Endodermal cell (in vitro differentiated cells): ENCODE measurements at regions not wholly inside any gene's neighbourhood (a gene's known extent, or its start where the extent isn't known, plus 50 kb on each side); places are given as distances from the start of the nearest gene placed in this dataset.

Experiments used
- DNase-seq: peaks from one replicate; pipeline ENCODE4 v3.0.0-alpha.2; 2017
- H3K27ac ChIP-seq: 2 replicates; pipeline ENCODE4 v1.5.1; 2013; ENCODE audit warnings: mild to moderate bottlenecking, low read depth, low read length, moderate library complexity
- H3K27me3 ChIP-seq: 2 replicates; pipeline ENCODE4 v1.6.1; 2013; ENCODE audit warnings: mild to moderate bottlenecking, low read length, moderate library complexity; ENCODE audit not compliant: insufficient read depth, control insufficient read depth, poor library complexity, severe bottlenecking
- H3K36me3 ChIP-seq: 2 replicates; pipeline ENCODE4 v1.7.0; 2013; ENCODE audit warnings: mild to moderate bottlenecking, low read length, moderate library complexity; ENCODE audit not compliant: control insufficient read depth, insufficient read depth
- H3K4me1 ChIP-seq: one replicate; pipeline ENCODE4 v1.7.0; 2013; ENCODE audit warnings: low read length; ENCODE audit not compliant: control insufficient read depth, insufficient read depth
- H3K4me3 ChIP-seq: 2 replicates; pipeline ENCODE4 v1.5.1; 2013; ENCODE audit warnings: mild to moderate bottlenecking, low read length, moderate library complexity
- H3K9ac ChIP-seq: 2 replicates; pipeline ENCODE4 v1.6.1; 2013; ENCODE audit warnings: mild to moderate bottlenecking, low read length, moderate library complexity; ENCODE audit not compliant: poor library complexity, severe bottlenecking; ENCODE audit errors: extremely low read depth
- H3K9me3 ChIP-seq: 2 replicates; pipeline ENCODE4 v1.6.1; 2013; ENCODE audit warnings: mild to moderate bottlenecking, low read length, moderate library complexity; ENCODE audit not compliant: control insufficient read depth
- H3K27ac Mint-ChIP-seq: 2 replicates; pipeline ENCODE4 v1.8.0; 2020; ENCODE audit warnings: mixed read lengths
- H3K27me3 Mint-ChIP-seq: 2 replicates; pipeline ENCODE4 v1.8.0; 2021; ENCODE audit warnings: mild to moderate bottlenecking, mixed read lengths; ENCODE audit not compliant: insufficient read depth
- H3K36me3 Mint-ChIP-seq: 2 replicates; pipeline ENCODE4 v1.8.0; 2020; ENCODE audit warnings: low read depth, mixed read lengths
- H3K4me1 Mint-ChIP-seq: 2 replicates; pipeline ENCODE4 v1.8.0; 2020; ENCODE audit warnings: mixed read lengths
- H3K4me3 Mint-ChIP-seq: 2 replicates; pipeline ENCODE4 v1.8.0; 2020; ENCODE audit warnings: mild to moderate bottlenecking, moderate library complexity, mixed read lengths
- H3K9me3 Mint-ChIP-seq: 2 replicates; pipeline ENCODE4 v1.8.0; 2020; ENCODE audit warnings: mild to moderate bottlenecking, mixed read lengths
- WGBS, 2 experiments: methylation state at CpG; one replicate each; pipeline versions ENCODE4 v1.1.5 to v1.1.7; 2013; ENCODE audit warnings: missing lambda C conversion rate in 2 of 2, mixed read lengths in 1 of 2; ENCODE audit not compliant: insufficient coverage in 1 of 2, insufficient read length in 1 of 2; 5-methylcytosine and 5-hydroxymethylcytosine counted together
- TF ChIP-seq, protein P1 (sequence below): fragments of 200-600 bp; sonication (generic); conservative IDR thresholded peaks from 2 replicates; pipeline ENCODE4 v1.5.0; 2021; ENCODE audit warnings: antibody characterized with exemption, mild to moderate bottlenecking

GRCh38 chrX:68917799-68918198 is 89.0 kb downstream of the EFNB1 start:
- H3K36me3 ChIP-seq = no peaks in the 10 kb centered on the region
- no peak overlapping the region for H3K4me3 ChIP-seq
- TF ChIP-seq, protein P1, sequence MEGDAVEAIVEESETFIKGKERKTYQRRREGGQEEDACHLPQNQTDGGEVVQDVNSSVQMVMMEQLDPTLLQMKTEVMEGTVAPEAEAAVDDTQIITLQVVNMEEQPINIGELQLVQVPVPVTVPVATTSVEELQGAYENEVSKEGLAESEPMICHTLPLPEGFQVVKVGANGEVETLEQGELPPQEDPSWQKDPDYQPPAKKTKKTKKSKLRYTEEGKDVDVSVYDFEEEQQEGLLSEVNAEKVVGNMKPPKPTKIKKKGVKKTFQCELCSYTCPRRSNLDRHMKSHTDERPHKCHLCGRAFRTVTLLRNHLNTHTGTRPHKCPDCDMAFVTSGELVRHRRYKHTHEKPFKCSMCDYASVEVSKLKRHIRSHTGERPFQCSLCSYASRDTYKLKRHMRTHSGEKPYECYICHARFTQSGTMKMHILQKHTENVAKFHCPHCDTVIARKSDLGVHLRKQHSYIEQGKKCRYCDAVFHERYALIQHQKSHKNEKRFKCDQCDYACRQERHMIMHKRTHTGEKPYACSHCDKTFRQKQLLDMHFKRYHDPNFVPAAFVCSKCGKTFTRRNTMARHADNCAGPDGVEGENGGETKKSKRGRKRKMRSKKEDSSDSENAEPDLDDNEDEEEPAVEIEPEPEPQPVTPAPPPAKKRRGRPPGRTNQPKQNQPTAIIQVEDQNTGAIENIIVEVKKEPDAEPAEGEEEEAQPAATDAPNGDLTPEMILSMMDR = no peak
- Mint-ChIP-seq H3K36me3 (no peaks in the 10 kb centered on the region), H3K27ac (no peak overlapping the region), H3K27me3 (peaks cover 2% of the 10 kb centered on the region), H3K4me1 (peaks cover 23% of the 10 kb centered on the region), H3K4me3 (no peak overlapping the region), H3K9me3 (peaks cover 70% of the 10 kb centered on the region)
- peak; percentile 65 for DNase-seq
- H3K9me3 ChIP-seq = no peaks in the 10 kb centered on the region
- H3K27ac ChIP-seq = no peak overlapping the region
- no peaks in the 10 kb centered on the region for H3K27me3 ChIP-seq
- H3K4me1 ChIP-seq = peaks cover 4% of the 10 kb centered on the region
- no peak overlapping the region for H3K9ac ChIP-seq

- no peaks in the 10 kb centered on the region for H3K36me3 Mint-ChIP-seq
- Histone ChIP-seq H3K27ac (no peak overlapping the region), H3K4me3 (no peak overlapping the region), H3K4me1 (peaks cover 4% of the 10 kb centered on the region), H3K9me3 (no peaks in the 10 kb centered on the region), H3K27me3 (no peaks in the 10 kb centered on the region), H3K36me3 (no peaks in the 10 kb centered on the region), H3K9ac (no peak overlapping the region)
- no peak overlapping the region for H3K4me3 Mint-ChIP-seq
- peaks cover 66% of the 10 kb centered on the region for H3K9me3 Mint-ChIP-seq
- WGBS, 2 experiments = 90 to 100% methylated on average over 1 to 8 of the region's 8 CpGs
- TF ChIP-seq, protein P1 = no peak
- H3K4me1 Mint-ChIP-seq = peaks cover 23% of the 10 kb centered on the region
- H3K27ac Mint-ChIP-seq = no peak overlapping the region
- no peak for DNase-seq
- H3K27me3 Mint-ChIP-seq = peaks cover 2% of the 10 kb centered on the region
Observed at GRCh38 chrX:68916891-68917290, 88.1 kb downstream of the EFNB1 start.

DNA sequence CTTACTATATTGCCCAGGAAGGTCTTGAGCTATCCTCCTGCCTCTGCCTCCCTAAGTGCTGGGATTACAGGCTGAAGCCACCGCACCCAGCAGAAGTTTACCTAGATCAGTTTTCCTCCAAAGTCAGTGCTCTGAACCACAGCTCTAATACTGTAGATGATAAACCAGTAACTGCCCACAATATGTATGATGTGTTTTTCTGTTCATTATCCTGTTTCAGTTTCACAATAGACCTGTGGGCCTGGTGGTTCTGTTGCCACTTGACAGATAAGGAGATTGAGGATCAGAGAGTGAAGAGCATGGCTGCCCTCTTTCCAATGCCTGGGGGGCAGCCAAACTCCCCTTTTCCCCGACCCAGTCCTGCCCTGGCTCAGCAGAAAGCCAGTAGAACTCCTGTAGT is 87.0 kb downstream of the EFNB1 start:
- TF ChIP-seq, protein P1 = no peak
- H3K36me3 ChIP-seq = no peaks in the 10 kb centered on the region
- H3K4me3 Mint-ChIP-seq = no peak overlapping the region
- no peak overlapping the region for H3K27ac Mint-ChIP-seq
- H3K4me3 ChIP-seq = no peak overlapping the region
- no peaks in the 10 kb centered on the region for H3K27me3 Mint-ChIP-seq
- H3K9ac ChIP-seq = no peak overlapping the region
- H3K9me3 Mint-ChIP-seq = peaks cover 55% of the 10 kb centered on the region
- H3K36me3 Mint-ChIP-seq = no peaks in the 10 kb centered on the region
- peaks cover 4% of the 10 kb centered on the region for H3K4me1 ChIP-seq
- 100% methylated on average over 2 of the region's 2 CpGs; no CpG with 5 or more reads in 1 of the 2 experiments for WGBS, 2 experiments
- H3K27me3 ChIP-seq = no peaks in the 10 kb centered on the region
- peaks cover 23% of the 10 kb centered on the region for H3K4me1 Mint-ChIP-seq
- H3K9me3 ChIP-seq = no peaks in the 10 kb centered on the region
- no peak overlapping the region for H3K27ac ChIP-seq
- DNase-seq = no peak
